ENCODE measurements at regions not wholly inside any gene's neighbourhood (a gene's known extent, or its start where the extent isn't known, plus 50 kb on each side); places are given as distances from the start of the nearest gene placed in this dataset.
"Not testable (repeated sequence)": the region's sequence is repeated elsewhere in the genome, so short reads cannot be mapped to it uniquely, and the experiment has no call there.

DNA sequence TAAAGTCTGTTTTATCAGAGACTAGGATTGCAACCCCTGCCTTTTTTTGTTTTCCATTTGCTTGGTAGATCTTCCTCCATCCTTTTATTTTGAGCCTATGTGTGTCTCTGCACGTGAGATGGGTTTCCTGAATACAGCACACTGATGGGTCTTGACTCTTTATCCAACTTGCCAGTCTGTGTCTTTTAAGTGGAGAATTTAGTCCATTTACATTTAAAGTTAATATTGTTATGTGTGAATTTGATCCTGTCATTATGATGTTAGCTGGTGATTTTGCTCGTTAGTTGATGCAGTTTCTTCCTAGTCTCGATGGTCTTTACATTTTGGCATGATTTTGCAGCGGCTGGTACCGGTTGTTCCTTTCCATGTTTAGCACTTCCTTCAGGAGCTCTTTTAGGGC, 128.3 kb downstream of the SRGAP2 start:
- TF ChIP-seq, protein P1, sequence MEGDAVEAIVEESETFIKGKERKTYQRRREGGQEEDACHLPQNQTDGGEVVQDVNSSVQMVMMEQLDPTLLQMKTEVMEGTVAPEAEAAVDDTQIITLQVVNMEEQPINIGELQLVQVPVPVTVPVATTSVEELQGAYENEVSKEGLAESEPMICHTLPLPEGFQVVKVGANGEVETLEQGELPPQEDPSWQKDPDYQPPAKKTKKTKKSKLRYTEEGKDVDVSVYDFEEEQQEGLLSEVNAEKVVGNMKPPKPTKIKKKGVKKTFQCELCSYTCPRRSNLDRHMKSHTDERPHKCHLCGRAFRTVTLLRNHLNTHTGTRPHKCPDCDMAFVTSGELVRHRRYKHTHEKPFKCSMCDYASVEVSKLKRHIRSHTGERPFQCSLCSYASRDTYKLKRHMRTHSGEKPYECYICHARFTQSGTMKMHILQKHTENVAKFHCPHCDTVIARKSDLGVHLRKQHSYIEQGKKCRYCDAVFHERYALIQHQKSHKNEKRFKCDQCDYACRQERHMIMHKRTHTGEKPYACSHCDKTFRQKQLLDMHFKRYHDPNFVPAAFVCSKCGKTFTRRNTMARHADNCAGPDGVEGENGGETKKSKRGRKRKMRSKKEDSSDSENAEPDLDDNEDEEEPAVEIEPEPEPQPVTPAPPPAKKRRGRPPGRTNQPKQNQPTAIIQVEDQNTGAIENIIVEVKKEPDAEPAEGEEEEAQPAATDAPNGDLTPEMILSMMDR (IDR thresholded peaks at IDR 0.05), result not testable (repeated sequence)
- TF ChIP-seq SIN3A (IDR thresholded peaks at IDR 0.05; ENCODE audit: borderline replicate concordance, insufficient read depth, low read depth, low read length); POLR2AphosphoS5 (IDR thresholded peaks at IDR 0.05; ENCODE audit: low read depth, low read length): not testable (repeated sequence)

Measured in Panc1 (cell line).